GM12878 (cell line): ENCODE measurements at regions not wholly inside any gene's neighbourhood (a gene's known extent, or its start where the extent isn't known, plus 50 kb on each side); places are given as distances from the start of the nearest gene placed in this dataset.

Experiments used
- ATAC-seq: fragments of 200-7000 bp; cut with Tn5 transposase; 3 replicates; pipeline ENCODE4 v1.9.1; 2020; ENCODE audit warnings: mild to moderate bottlenecking, moderate library complexity
- BruUV-seq: library from RNA; stranded (reverse); fragments of 400-500 nt; replicated peaks from 2 replicates; lab custom pipeline; 2021; lab: Mats Ljungman, UMichigan
- CTCF ChIA-PET: fragments of 300-600 bp; sonication (Branson Sonifier 250); formaldehyde crosslinking; extraction: SDS; loops from one replicate; lab custom pipeline; 2021; ENCODE audit warnings: inconsistent platforms; lab: Yijun Ruan, JAX
- POLR2A ChIA-PET: fragments of 350-600 bp; formaldehyde crosslinking; extraction: SDS; loops from one replicate; lab custom pipeline; 2021; ENCODE audit warnings: inconsistent platforms; lab: Charles Lee
- RAD21 ChIA-PET: fragments of 300-600 bp; sonication (Branson Sonifier 250); formaldehyde crosslinking; loops from one replicate; lab custom pipeline; 2023; ENCODE audit warnings: antibody characterized with exemption; ENCODE audit not compliant: unreplicated experiment; lab: Charles Lee
- SMC1A ChIA-PET: fragments of 300-600 bp; sonication (Branson Sonifier 250); formaldehyde crosslinking; loops from one replicate; lab custom pipeline; 2023; ENCODE audit not compliant: unreplicated experiment, uncharacterized antibody; lab: Charles Lee
- DNase-seq: peaks from one replicate; pipeline ENCODE4 v3.0.0-alpha.2; 2011; ENCODE audit warnings: low read depth, low spot score
- FAIRE-seq: peaks from 3 replicates; lab custom pipeline; 2011; peaks lifted over from hg19 to GRCh38; lab: Jason Lieb, UNC
- H2AFZ ChIP-seq: 2 replicates; pipeline ENCODE4 v1.6.0; 2011; ENCODE audit warnings: low read depth, low read length, control low read depth; ENCODE audit not compliant: control insufficient read depth
- H3K27ac ChIP-seq: 2 replicates; pipeline ENCODE4 v1.5.1; 2011; ENCODE audit warnings: control low read depth; ENCODE audit not compliant: control insufficient read depth, insufficient read depth
- H3K27me3 ChIP-seq, 2 experiments: replicated peaks in 1 of 2; 2 replicates each; pipeline versions ENCODE4 v1.6.0 to v1.6.1; 2011; ENCODE audit warnings: low read length in 1 of 2; ENCODE audit not compliant: control insufficient read depth in 2 of 2, insufficient read depth in 2 of 2
- H3K36me3 ChIP-seq, 2 experiments: 2 replicates each; pipeline ENCODE4 v1.5.1; 2011; ENCODE audit warnings: low read length in 1 of 2; ENCODE audit not compliant: control insufficient read depth in 2 of 2, insufficient read depth in 2 of 2
- H3K4me1 ChIP-seq: 2 replicates; pipeline ENCODE4 v1.6.1; 2011; ENCODE audit warnings: mild to moderate bottlenecking, low read length, moderate library complexity, mixed read lengths; ENCODE audit not compliant: control insufficient read depth, insufficient read depth
- H3K4me2 ChIP-seq: 2 replicates; pipeline ENCODE4 v1.6.0; 2011; ENCODE audit warnings: control low read depth; ENCODE audit not compliant: control insufficient read depth, insufficient read depth
- H3K4me3 ChIP-seq: fragments of 200-600 bp; sonication (generic); 2 replicates; pipeline ENCODE4 v1.5.1; 2016
- H3K79me2 ChIP-seq: 2 replicates; pipeline ENCODE4 v1.6.0; 2011; ENCODE audit warnings: low read length; ENCODE audit not compliant: control insufficient read depth, insufficient read depth
- H3K9ac ChIP-seq: 2 replicates; pipeline ENCODE4 v1.8.0; 2011; ENCODE audit warnings: low read length, control low read depth, mixed read lengths; ENCODE audit not compliant: control insufficient read depth, insufficient read depth
- H3K9me3 ChIP-seq: replicated peaks from 3 replicates; pipeline ENCODE4 v1.5.1; 2011; ENCODE audit warnings: mild to moderate bottlenecking, low read length; ENCODE audit not compliant: control insufficient read depth, insufficient read depth
- H4K20me1 ChIP-seq: 2 replicates; pipeline ENCODE4 v1.6.0; 2011; ENCODE audit not compliant: control insufficient read depth, insufficient read depth
- CHD1 ChIP-seq: IDR thresholded peaks from 2 replicates; pipeline ENCODE4 v1.6.1; 2012; ENCODE audit warnings: low read depth, low read length, improper control_type of control experiment
- DPF2 ChIP-seq: fragments of 450-650 bp; IDR thresholded peaks from 2 replicates; pipeline ENCODE4 v1.6.1; 2017; ENCODE audit warnings: mild to moderate bottlenecking
- IKZF1 ChIP-seq: fragments of 450-650 bp; conservative IDR thresholded peaks from 2 replicates; pipeline ENCODE4 v1.6.1; 2017; ENCODE audit warnings: antibody characterized with exemption, mild to moderate bottlenecking
- KDM1A ChIP-seq: fragments of 200-600 bp; sonication (generic); IDR thresholded peaks from 2 replicates; pipeline ENCODE4 v1.6.1; 2016; ENCODE audit warnings: borderline replicate concordance
- MXI1 ChIP-seq: fragments of 150-350 bp; IDR thresholded peaks from 2 replicates; pipeline ENCODE4 v1.6.1; 2011; ENCODE audit warnings: low read depth, mild to moderate bottlenecking, inconsistent platforms, low read length, improper control_type of control experiment
- NFYA ChIP-seq: IDR thresholded peaks from 2 replicates; pipeline ENCODE4 v1.6.1; 2011; ENCODE audit warnings: low read depth, mild to moderate bottlenecking, low read length, improper control_type of control experiment, borderline replicate concordance
- PML ChIP-seq: IDR thresholded peaks from 2 replicates; pipeline ENCODE4 v1.6.1; 2012; ENCODE audit warnings: low read length, inconsistent platforms
- POLR2AphosphoS5 ChIP-seq: IDR thresholded peaks from 2 replicates; pipeline ENCODE4 v1.6.1; 2011; ENCODE audit warnings: mild to moderate bottlenecking, low read length, inconsistent platforms
- RUNX3 ChIP-seq: IDR thresholded peaks from 2 replicates; pipeline ENCODE4 v1.6.1; 2012; ENCODE audit warnings: low read length, inconsistent platforms
- SPI1 ChIP-seq: IDR thresholded peaks from 2 replicates; pipeline ENCODE4 v1.6.1; 2011; ENCODE audit warnings: low read depth, mild to moderate bottlenecking, low read length, moderate library complexity, borderline replicate concordance; ENCODE audit not compliant: insufficient read depth
- SREBF2 ChIP-seq: IDR thresholded peaks from 2 replicates; pipeline ENCODE4 v1.6.1; 2012; ENCODE audit warnings: mild to moderate bottlenecking, low read length
- TCF12 ChIP-seq: IDR thresholded peaks from 2 replicates; pipeline ENCODE4 v1.6.1; 2011; ENCODE audit warnings: low read depth, mild to moderate bottlenecking, low read length
- TCF3 ChIP-seq: IDR thresholded peaks from 2 replicates; pipeline ENCODE4 v1.6.1; 2012; ENCODE audit warnings: low read depth, mild to moderate bottlenecking, low read length, borderline replicate concordance; ENCODE audit not compliant: insufficient read depth
- ZNF217 ChIP-seq: fragments of 450-650 bp; IDR thresholded peaks from 2 replicates; pipeline ENCODE4 v1.6.1; 2017; ENCODE audit warnings: antibody characterized with exemption, mild to moderate bottlenecking
- ZNF24 ChIP-seq: fragments of 450-650 bp; IDR thresholded peaks from 2 replicates; pipeline ENCODE4 v1.6.1; 2017; ENCODE audit warnings: antibody characterized with exemption, mild to moderate bottlenecking
- ZNF622 ChIP-seq: fragments of 450-650 bp; IDR thresholded peaks from 2 replicates; pipeline ENCODE4 v1.6.1; 2017; ENCODE audit warnings: mild to moderate bottlenecking, inconsistent platforms
- ZSCAN29 ChIP-seq: fragments of 450-650 bp; IDR thresholded peaks from 2 replicates; pipeline ENCODE4 v1.6.1; 2017; ENCODE audit warnings: mild to moderate bottlenecking, moderate library complexity
- WGBS: methylation state at CpG from one replicate; pipeline ENCODE4 v1.1.6; 2016; ENCODE audit warnings: low lambda C conversion rate; ENCODE audit not compliant: insufficient replicate concordance, insufficient coverage; ENCODE audit errors: missing lambda C conversion rate; 5-methylcytosine and 5-hydroxymethylcytosine counted together
- in situ Hi-C: fragments of 300-500 bp; cut with MboI; formaldehyde crosslinking; loops from 9 replicates; pipeline ENCODE4 v1.14.3; 2018; ENCODE audit warnings: mixed read lengths
- intact Hi-C: fragments of 100-400 bp; cut with micrococcal nuclease; formaldehyde crosslinking; loops from one replicate; pipeline ENCODE4 v1.14.2; 2022; ENCODE audit not compliant: unreplicated experiment
- TF ChIP-seq, protein P1 (sequence below): IDR thresholded peaks from 2 replicates; pipeline ENCODE4 v1.6.1; 2012; ENCODE audit warnings: low read depth, low read length, improper control_type of control experiment
- TF ChIP-seq, protein P2 (sequence below): fragments of 450-650 bp; IDR thresholded peaks from 2 replicates; pipeline ENCODE4 v1.6.1; 2017; ENCODE audit warnings: mild to moderate bottlenecking, low read depth, inconsistent platforms; ENCODE audit not compliant: poor library complexity, severe bottlenecking

DNA sequence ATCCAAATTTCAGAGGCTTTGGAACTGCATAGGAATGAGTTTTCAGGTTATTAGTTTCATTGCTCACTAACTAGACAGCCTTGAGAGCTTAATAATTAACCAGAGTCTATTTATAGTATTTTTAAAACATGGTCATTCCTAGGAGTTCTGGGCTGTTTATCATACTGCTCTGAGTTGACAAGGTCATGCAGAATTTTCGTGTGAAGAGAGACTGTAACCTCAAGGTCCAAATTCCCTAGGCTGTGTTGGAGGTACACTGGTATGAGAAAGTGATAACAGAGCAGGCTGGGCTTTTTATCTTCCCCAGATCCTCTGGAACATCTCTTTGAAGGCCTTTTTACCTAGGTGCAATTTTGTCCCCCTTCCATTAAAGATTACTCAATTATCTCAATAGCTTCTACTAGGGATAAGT, 736.3 kb downstream of the LTN1 start:
- Histone ChIP-seq H3K4me2 (no peak overlapping the region), H3K27me3 (no peaks in the 10 kb centered on the region), H3K79me2 (no peaks in the 10 kb centered on the region), H3K4me1 (no peaks in the 10 kb centered on the region), H2AFZ (no peak overlapping the region), H3K36me3 (no peaks in the 10 kb centered on the region), H3K9ac (no peak overlapping the region), H3K9me3 (no peaks in the 10 kb centered on the region; the same call in 2 of the 3 replicates), H4K20me1 (no peaks in the 10 kb centered on the region), H3K4me3 (no peak overlapping the region), H3K27ac (no peak overlapping the region)
- 0% methylated on average over 1 of the region's 1 CpG for WGBS
- ChIA-PET SMC1A (no interaction called here), POLR2A (no interaction called here), RAD21 (no interaction called here), CTCF (no interaction called here)
- DNase-seq (no peak), FAIRE-seq (no peak), ATAC-seq (no peak)
- no TSS peak for BruUV-seq
- in situ Hi-C loops (no loop called here), intact Hi-C loops (no loop called here)
- TF ChIP-seq ZNF622 (no peak), RUNX3 (no peak), ZNF217 (no peak), KDM1A (no peak), CHD1 (no peak), NFYA (no peak), SPI1 (no peak), SREBF2 (no peak), MXI1 (no peak), ZSCAN29 (no peak), TCF3 (no peak), ZNF24 (no peak), POLR2AphosphoS5 (no peak), DPF2 (no peak), IKZF1 (no peak), PML (no peak), TCF12 (no peak)
- TF ChIP-seq, protein P1, sequence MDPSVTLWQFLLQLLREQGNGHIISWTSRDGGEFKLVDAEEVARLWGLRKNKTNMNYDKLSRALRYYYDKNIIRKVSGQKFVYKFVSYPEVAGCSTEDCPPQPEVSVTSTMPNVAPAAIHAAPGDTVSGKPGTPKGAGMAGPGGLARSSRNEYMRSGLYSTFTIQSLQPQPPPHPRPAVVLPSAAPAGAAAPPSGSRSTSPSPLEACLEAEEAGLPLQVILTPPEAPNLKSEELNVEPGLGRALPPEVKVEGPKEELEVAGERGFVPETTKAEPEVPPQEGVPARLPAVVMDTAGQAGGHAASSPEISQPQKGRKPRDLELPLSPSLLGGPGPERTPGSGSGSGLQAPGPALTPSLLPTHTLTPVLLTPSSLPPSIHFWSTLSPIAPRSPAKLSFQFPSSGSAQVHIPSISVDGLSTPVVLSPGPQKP: no peak
- TF ChIP-seq, protein P2, sequence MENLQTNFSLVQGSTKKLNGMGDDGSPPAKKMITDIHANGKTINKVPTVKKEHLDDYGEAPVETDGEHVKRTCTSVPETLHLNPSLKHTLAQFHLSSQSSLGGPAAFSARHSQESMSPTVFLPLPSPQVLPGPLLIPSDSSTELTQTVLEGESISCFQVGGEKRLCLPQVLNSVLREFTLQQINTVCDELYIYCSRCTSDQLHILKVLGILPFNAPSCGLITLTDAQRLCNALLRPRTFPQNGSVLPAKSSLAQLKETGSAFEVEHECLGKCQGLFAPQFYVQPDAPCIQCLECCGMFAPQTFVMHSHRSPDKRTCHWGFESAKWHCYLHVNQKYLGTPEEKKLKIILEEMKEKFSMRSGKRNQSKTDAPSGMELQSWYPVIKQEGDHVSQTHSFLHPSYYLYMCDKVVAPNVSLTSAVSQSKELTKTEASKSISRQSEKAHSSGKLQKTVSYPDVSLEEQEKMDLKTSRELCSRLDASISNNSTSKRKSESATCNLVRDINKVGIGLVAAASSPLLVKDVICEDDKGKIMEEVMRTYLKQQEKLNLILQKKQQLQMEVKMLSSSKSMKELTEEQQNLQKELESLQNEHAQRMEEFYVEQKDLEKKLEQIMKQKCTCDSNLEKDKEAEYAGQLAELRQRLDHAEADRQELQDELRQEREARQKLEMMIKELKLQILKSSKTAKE: no peak
